OCI-M2 (cell line): ENCODE measurements at regions not wholly inside any gene's neighbourhood (a gene's known extent, or its start where the extent isn't known, plus 50 kb on each side); places are given as distances from the start of the nearest gene placed in this dataset.

Experiments used
- DNase-seq: peaks from one replicate; lab custom pipeline; 2025; ENCODE audit not compliant: unreplicated experiment; lab: John Stamatoyannopoulos, UW

GRCh38 chr6:169881976-169882375 is 130.6 kb downstream of the ERMARD start:
- no peak for DNase-seq

DNA sequence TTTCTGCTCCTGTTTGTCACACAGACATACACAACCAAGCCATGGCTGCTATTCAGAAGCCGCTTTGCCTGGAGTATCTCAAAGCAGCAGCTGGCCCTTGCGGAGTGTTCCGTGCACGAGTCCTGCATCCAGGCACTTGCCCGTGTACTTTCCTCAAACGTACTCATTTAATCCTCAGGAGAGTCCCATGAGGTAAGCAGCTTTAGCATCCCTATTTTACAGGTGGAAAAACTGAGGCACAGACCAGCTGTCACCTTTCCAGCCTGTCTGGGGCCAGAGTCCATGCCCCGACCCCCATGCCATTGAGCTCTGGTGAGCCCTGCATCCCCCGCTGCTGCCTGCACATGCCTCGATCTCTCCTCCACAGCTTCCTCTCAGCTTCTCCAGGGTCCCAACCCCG is 130.0 kb downstream of the ERMARD start:
- no peak for DNase-seq

- no peak for DNase-seq
Observed at GRCh38 chr6:169880516-169880915, 129.1 kb downstream of the ERMARD start.

- no peak for DNase-seq
Observed at GRCh38 chr6:169869301-169869700, 117.9 kb downstream of the ERMARD start.

GRCh38 chr6:169868458-169868857 is 117.0 kb downstream of the ERMARD start:
- DNase-seq = no peak

GRCh38 chr6:169867751-169868191 is 116.3 kb downstream of the ERMARD start:
- no peak for DNase-seq

DNA sequence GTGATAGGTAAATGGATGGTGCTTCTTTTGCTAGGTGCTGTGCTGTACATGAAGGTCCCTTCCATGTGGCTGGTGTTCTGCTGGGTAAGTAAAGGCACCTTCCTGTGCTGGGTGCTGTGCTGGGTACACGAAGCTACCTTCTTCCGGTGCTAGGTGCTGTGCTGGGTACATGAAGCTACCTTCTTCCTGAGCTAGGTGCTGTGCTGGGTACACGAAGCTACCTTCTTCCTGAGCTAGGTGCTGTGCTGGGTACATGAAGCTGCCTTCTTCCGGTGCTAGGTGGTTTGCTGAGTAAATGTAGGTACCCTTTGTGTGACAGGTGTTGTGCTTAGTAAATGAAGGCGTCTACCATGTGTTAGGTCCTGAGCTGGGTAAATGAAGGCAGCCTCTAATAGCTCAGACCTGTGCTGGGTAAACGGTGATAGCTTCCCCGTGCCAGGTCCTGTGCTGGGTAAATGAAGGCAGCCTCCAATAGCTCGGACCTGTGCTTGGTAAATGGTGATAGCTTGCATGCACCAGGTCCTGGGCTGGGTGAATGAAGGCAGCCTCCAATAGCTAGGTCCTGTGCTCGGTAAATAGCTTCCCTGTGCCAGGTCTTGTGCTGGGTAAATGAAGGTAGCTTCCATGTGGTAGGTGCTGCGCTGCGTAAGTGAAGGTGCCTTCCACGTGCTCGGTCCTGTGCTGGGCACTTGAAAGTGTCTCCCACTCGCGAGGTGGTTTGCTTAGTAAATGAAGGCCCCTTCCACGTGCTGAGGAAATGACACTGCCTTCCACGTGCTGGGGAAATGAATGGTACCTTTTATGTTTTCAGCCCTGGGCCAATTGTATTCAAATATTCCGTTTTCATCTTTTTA is 115.5 kb downstream of the ERMARD start:
- no peak for DNase-seq

GRCh38 chr6:169866140-169866534 is 114.7 kb downstream of the ERMARD start:
- no peak for DNase-seq

- DNase-seq = no peak
Observed at GRCh38 chr6:169865346-169866139, 114.1 kb downstream of the ERMARD start.

GRCh38 chr6:169864148-169865020 is 113.0 kb downstream of the ERMARD start:
- no peak for DNase-seq

DNA sequence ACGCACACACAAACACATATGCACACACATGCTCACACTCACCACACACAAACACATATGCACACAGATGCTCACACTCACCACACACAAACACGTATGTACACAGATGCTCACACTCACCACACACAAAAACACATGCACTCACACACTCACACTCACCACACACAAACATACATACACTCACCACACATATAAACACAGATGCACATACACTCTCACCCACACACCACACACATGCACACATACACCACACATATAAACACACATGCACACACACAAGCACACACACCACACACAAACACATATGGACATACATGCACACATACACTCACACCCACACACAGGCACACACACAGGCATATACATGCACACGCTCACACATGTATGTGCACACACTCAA is 112.3 kb downstream of the ERMARD start:
- DNase-seq = no peak

DNA sequence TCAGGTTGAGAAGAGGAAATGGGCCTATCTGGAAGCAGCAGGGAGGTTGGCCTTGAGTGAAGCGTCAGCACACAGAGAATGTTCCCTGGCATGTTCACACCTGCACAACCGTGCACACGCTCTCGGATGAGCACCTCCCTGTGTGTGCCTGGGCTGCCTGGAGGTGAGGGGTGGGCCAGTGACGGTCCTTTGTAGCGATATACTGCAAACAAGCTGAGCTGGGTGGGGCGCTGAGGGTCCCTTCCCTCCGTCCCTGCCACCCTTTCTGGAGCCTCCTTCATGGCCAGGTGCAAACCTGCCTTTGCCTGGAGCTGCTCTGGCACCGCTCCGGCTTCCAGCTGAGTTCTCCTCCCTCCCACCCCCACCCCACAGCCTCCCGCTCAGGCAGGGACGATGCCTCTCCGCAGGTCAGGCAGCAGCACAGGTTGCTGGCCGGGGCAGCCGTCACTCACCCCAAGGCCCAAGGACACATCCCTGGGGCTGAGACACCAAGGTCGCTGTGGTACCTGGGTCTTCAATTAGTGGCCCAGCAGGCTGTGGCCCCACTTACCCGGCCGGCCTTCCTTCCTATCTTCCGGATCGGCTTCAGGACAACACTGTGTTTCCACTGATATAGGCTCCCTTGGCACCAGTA is 111.6 kb downstream of the ERMARD start:
- DNase-seq = no peak

DNA sequence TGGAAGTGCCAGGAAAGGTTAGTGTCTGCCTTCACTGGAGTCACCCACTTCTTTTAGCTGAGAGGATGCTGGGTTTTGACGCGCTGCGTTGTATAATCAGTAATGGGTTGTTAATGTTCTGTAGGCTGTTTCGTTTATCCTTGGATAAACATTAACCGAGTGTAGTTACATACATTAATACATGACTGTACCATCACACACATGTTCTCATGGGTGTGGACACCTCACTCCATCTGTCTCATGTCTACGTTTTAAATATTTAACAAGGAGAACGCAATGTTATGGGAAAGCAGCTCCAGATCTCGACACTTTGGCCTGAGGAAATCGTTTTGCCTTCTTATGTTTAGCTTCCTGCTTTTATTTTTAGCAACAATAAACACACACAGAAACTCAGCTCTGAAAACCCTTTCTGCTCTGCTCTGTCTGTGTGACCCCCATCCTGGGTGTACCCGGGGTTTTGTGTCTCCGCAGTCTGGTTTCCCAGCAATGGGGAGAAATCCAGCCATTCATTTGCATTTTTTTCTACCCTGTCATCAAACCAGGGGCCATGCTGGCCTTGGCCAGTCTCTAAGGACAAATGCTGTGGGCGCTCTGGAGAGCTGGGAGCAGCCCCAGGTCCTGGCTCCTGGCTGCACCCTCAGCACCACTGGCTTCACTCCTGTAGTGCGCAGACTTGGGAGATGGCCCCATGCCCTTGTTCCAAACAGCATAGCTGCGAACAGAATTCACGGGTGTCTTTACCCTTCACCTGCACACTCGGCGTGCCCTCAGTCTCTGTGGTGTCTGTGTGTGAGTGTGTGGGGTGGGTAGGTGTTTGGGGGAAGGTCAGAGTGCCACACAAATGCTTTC is 110.8 kb downstream of the ERMARD start:
- DNase-seq = no peak

DNA sequence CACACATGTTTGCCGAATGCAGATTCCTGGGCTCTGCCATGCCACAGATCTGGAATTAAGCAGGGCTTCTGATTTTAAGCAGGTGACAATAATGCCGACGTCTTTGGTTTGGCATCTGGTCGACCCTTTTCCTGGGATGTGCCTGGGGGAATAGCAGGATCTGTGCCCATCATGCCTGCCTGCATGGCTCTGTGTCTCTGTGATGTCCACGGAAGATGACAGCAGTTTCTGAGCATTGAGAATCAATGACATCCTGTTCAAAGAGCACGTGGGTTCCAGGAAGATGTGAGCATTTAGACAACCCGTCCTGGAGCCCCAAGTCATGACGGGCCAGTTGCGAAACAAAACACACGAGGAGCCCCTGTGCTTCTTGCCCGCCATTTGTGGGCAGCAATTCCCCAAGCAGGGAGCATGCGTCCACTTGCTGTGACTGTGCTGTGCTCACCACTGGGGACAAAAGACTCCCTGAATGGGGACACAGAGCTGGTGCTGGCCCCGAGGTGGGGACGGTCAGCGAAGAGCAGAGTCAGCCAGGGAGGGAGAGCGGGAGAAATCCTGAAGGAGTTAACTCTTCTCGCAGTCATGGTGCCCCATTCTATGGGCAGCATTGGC is 110.1 kb downstream of the ERMARD start:
- no peak for DNase-seq

DNA sequence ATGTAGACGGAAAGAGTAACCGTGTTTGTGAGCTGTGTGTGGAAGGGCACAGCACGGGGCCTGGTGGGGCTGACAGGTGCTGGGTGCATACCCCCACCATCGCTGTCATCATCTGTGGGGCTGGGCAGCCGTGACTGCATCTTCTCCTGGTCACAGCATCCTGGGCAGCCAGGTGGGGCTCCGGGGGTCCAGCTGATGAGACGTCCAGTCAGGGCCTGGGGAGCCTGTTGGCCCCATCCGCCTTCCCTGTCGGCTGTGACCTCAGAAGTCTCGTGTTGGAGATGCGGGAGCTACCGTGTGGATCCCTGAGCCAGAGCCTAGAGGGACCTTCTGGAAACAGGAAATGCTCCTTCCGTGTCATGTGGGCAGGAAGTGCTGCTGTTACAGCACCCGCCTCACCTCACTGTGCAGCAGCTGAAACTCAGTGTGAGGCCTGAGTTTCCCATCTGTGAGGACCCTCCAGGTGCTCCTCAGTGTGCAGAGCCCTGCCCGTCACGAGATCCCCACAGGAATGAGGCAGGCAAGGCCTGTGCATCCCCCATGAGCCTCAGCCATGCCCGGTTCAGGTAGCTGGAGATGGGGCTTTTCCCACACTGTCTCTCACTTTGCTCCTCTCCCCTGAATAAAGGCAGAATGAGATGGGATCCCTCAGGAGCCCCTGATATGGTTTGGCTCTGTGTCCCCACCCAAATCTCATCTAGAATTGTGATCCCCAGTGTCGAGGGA is 108.7 kb downstream of the ERMARD start:
- no peak for DNase-seq

DNA sequence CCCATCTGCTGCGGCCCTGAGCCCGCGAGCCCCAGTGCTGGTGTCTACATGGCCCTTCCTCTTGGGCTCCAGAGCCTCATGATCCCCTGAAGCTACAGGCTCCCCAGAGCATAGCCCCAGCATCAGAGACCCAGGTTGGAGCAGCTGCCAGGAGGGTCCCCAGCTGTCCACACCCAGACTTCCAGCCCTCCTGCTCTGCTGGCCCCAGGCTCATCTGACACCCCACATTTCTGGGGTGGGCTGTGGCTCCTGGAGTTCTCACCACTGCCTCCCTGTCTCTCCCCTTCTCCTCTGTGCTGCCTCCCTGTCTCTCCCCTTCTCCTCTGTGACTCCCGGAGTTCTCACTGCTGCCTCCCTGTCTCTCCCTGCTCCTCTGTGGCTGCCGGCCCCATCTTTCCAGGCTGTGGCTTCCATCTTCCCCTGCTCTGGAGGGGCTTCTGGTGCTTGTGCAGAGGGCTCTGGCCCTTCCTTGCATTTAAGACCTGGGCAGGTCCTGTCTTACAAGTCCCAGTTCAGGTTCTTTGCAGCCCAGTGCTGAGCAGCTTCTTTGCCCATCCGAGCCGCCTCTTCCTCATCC is 108.1 kb downstream of the ERMARD start:
- DNase-seq = no peak

GRCh38 chr6:169858935-169859351 is 107.5 kb downstream of the ERMARD start:
- DNase-seq = no peak

- no peak for DNase-seq
Observed at GRCh38 chr6:169858293-169858934, 107.0 kb downstream of the ERMARD start.
